Tibial nerve (tissue), 3 donors: ENCODE measurements at regions not wholly inside any gene's neighbourhood (a gene's known extent, or its start where the extent isn't known, plus 50 kb on each side); places are given as distances from the start of the nearest gene placed in this dataset.

ENCODE experiments used
- CTCF ChIP-seq, 5 experiments: fragments of 200-600 bp in 3 of 5; fragments of 450-650 bp in 2 of 5; sonication (generic) in 3 of 5; IDR thresholded peaks; one replicate each; pipeline ENCODE4 v1.5.1; 2016 to 2019; ENCODE audit warnings: antibody characterized with exemption in 5 of 5, mild to moderate bottlenecking in 3 of 5, moderate library complexity in 2 of 5
- POLR2A ChIP-seq, 2 donors: fragments of 450-650 bp; IDR thresholded peaks; one replicate each; pipeline ENCODE4 v1.6.1; 2017; ENCODE audit warnings: antibody characterized with exemption in 2 of 2, mild to moderate bottlenecking in 2 of 2, moderate library complexity in 2 of 2

DNA sequence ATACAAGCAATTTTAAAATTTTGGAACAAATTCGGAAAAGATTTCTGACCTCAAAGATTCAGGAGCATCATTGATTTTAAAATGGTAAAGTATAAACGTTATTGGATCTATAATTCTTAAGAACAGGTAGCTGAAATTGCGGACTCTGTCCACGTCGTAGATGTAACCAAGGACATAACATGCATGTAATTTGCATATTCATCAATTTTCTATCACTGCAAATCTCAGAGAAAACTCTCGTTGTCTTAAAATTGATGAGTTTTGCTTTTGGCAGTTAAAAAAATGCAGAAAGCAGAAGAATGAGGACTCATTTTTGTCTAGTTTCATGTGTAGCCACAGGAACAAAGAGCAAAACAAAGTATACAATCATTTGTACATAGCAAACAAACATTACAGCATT is 1094.4 kb downstream of the SI start:
- no peak for TF ChIP-seq CTCF (IDR thresholded peaks at IDR 0.05)
- no peak for TF ChIP-seq POLR2A (IDR thresholded peaks at IDR 0.05)
